ENCODE measurements at regions not wholly inside any gene's neighbourhood (a gene's known extent, or its start where the extent isn't known, plus 50 kb on each side); places are given as distances from the start of the nearest gene placed in this dataset.

DNA sequence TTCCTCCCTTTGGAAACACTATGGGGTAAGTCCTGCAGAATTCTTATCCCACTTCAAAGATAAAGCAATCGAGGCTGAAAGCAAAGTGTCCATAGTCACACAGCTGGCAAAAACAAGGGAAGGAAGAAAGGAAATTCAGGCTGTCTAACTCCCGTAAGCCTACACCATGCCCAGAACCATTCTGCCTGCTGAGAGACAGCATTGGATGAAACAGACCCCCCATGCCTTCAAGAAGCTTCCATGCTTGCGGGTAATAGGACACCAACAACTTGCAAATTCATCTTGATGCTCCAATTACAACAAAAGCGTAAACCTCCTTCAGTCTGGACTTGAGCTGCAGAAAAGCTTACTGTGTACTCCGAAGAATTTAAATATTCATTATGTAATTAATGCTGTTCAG, 181.1 kb upstream of the WWC1 start:
- TF ChIP-seq ZFX (IDR thresholded peaks at IDR 0.05; ENCODE audit: borderline replicate concordance): no peak
- TF ChIP-seq, protein P1, sequence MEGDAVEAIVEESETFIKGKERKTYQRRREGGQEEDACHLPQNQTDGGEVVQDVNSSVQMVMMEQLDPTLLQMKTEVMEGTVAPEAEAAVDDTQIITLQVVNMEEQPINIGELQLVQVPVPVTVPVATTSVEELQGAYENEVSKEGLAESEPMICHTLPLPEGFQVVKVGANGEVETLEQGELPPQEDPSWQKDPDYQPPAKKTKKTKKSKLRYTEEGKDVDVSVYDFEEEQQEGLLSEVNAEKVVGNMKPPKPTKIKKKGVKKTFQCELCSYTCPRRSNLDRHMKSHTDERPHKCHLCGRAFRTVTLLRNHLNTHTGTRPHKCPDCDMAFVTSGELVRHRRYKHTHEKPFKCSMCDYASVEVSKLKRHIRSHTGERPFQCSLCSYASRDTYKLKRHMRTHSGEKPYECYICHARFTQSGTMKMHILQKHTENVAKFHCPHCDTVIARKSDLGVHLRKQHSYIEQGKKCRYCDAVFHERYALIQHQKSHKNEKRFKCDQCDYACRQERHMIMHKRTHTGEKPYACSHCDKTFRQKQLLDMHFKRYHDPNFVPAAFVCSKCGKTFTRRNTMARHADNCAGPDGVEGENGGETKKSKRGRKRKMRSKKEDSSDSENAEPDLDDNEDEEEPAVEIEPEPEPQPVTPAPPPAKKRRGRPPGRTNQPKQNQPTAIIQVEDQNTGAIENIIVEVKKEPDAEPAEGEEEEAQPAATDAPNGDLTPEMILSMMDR (IDR thresholded peaks at IDR 0.05): no peak
- H3K27ac ChIP-seq: no peak overlapping the region

DNA sequence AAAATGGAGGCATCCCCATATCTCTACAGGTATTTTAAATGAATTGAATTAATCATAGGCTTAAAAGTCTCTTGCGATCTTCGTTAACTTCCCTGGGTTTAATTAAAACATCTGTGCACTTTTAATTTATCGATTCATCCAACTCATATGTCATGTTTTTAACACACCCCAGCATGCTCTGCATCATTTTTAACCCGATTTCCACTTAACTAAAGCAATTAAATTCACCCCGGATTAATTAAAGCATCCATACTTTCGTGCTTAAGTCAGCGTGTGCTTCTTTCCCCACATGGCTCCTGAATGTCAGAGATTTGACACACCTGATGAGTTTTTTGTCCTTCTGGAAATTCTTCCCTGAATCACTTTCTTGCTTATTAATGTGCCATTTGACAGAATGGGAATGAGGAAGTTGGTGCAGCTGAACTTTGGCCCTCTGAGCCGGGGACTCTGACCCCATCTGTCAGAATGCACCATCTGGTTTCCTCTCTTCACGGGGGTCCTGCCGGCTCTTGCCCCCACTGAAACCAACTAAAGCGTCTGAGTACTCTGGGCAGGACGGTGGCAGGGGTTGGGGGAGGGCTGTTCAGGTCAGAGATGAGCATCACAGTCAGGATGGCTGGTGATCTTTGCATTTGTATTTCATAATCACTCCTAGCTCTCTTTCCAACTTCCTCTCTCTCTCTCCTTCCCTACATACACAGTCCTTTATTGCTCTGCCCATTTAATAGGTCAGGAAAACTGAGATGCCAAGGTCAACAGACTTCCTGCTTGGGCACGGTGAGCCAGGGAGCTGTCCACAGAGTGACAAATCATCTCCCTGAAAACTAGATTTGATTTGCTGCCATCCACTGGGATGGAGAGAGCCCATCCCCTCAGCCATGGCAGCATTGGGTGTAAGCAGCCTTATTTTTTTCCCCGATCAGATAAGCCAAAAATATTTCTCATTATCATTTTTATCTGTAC, 180.3 kb upstream of the WWC1 start:
- TF ChIP-seq, protein P1 (IDR thresholded peaks at IDR 0.05): no peak
- no peak for TF ChIP-seq ZFX (IDR thresholded peaks at IDR 0.05; ENCODE audit: borderline replicate concordance)

DNA sequence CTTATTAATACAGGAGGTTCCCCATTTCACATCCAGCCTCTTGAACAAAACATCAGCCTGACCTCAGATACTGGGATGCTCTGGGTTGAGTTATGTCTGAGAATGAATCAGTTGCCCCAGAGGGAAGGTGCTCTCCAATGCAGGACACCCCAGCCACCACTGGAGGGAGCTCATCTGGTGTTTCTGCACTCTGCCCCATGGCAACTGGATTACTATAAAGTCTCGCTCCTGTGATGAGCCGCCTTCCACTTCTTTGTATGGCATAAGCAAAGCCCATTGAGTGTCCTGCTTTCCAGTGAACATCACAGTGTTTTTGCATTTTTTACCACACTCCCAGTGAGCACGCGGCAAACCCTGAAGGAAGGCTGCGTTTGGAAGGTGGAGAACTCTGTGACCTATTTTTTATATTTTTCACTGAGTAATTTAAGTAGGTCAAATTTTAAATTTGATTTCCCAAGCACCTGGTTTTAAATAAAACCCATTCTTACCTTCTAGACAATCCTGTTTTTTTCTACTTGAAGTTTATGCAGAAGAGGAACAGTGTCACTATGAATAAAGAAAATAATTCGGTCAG, 176.9 kb upstream of the WWC1 start:
- TF ChIP-seq, protein P1 (IDR thresholded peaks at IDR 0.05): peak; percentile 90
- no peak for TF ChIP-seq ZFX (IDR thresholded peaks at IDR 0.05; ENCODE audit: borderline replicate concordance)
- no peak overlapping the region for H3K27ac ChIP-seq

More for the DNA sequence above, 180.3 kb upstream of the WWC1 start:
- no peak overlapping the region for H3K27ac ChIP-seq

DNA sequence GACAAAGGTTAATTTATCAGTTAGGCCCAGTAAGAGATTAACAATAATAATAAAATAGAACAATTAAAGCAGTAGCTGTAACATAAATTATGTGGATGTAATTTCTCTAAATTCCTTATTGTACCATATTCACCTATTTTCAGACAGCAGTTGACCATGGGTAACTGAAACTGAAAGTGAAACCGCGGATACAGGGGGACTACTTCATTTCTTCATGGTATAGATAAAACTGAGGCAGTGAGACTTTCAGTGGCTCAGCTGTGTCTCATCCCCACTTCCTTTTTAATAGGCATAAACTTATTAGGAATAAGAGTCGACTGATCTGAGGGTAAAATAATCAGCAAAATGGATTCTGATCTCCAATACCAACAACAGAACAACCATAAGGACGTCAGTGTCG, 174.0 kb upstream of the WWC1 start:
- TF ChIP-seq, protein P1 (IDR thresholded peaks at IDR 0.05): no peak
- TF ChIP-seq ZFX (IDR thresholded peaks at IDR 0.05; ENCODE audit: borderline replicate concordance): no peak

DNA sequence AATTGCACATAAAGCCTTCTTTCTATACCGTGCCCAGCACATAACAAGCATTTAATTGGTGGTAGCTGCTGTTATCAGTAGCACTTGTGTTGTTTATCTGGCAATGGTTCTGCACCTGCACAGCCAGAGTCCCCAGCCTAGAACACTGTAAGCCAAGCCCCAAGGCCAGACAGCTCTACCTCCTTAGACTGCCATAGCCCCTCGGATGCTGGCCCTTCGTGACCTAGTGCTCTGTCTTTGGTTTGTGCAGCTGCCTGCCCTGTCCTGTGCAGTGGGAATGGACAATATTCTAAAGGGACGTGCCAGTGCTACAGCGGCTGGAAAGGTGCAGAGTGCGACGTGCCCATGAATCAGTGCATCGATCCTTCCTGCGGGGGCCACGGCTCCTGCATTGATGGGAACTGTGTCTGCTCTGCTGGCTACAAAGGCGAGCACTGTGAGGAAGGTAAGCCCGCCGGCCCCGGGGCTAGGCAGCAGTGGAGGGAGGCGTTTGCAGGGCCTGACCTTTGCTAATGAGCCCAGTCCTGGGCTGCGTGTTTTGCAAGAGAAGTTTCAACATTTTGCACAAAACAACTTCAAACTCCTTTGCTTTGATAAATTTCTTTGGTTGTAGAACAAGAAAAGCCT, 173.3 kb upstream of the WWC1 start:
- TF ChIP-seq ZFX (IDR thresholded peaks at IDR 0.05; ENCODE audit: borderline replicate concordance): no peak
- TF ChIP-seq, protein P1 (IDR thresholded peaks at IDR 0.05): no peak
- no peak overlapping the region for H3K27ac ChIP-seq

More for the DNA sequence above, 174.0 kb upstream of the WWC1 start:
- no peak overlapping the region for H3K27ac ChIP-seq

DNA sequence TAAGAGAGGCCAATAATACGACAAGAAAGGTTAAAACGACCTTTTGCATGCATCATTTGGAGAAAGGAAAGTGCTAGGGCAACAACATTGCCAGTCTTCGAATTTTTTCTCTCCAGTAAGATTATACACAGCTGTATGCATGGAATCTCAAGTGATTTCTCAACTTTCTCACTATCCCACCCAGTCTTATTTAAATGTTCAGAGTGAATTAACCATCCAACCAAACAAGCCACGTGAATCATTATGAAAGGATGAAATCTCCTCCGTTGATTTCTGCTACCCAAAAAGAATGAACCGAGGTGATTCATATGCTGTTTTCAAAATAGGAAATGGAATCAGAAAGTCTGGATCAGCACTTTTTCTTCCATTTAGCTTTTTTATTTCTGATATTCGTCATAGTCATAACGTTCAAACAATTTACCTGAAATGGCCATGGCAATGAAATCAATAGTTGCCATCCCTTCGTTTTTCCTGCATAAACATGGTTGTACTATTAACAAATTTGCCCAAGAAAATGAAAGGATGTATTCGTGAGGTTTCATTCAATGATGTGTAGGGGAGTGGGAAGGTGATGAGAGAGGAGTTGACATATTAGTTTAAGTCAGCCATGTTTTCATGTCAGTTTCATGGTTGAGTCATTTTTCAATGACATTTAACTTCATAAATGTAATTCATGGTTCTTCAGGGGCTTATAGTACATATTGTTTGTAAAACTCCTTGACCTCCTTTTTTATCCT, 170.9 kb upstream of the WWC1 start:
- H3K27ac ChIP-seq: no peak overlapping the region
- TF ChIP-seq, protein P1 (IDR thresholded peaks at IDR 0.05): no peak
- TF ChIP-seq ZFX (IDR thresholded peaks at IDR 0.05; ENCODE audit: borderline replicate concordance): no peak
